OCI-M2 (cell line): ENCODE measurements at regions not wholly inside any gene's neighbourhood (a gene's known extent, or its start where the extent isn't known, plus 50 kb on each side); places are given as distances from the start of the nearest gene placed in this dataset.
"Not testable (repeated sequence)": the region's sequence is repeated elsewhere in the genome, so short reads cannot be mapped to it uniquely, and the experiment has no call there.

ENCODE experiments used
- DNase-seq: peaks from one replicate; lab custom pipeline; 2025; ENCODE audit not compliant: unreplicated experiment; lab: John Stamatoyannopoulos, UW

DNA sequence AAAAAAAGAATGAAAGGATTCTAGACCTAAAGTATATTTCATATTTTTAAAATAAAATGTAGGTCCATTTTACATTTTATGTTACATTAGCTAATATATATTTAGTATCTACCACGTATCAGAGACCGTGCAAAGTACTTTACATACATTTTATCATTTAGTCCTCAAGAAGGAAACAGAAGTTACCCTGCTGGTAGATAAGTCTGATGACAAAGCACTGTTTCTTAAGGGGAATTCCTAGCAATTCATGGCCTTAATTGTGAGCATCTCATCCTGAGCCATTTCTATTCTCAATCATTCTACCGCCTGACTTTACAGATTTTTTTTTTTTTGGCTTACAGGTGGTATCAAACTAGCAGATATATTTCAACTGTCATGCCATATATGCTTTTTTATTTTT lies 367.7 kb downstream of the PRELID2 start:
- no peak for DNase-seq

DNA sequence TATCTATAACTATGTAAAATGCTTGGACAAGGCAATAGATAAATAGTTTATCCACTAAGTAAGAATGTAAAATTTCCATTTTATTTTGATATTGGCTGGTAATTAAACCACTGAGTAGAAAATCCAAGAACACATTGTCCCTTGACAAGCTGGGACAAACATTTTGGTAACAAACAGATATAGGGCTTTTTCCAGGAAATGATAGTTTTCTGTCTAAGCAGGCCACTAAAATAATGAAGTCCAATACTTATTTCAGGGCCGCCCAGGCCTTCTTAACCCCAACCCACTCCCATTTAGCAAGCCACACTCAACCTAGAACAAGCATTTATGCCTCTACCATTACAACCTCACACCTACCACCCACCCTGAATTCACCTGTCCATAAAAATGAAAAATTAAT lies 368.6 kb downstream of the PRELID2 start:
- no peak for DNase-seq

DNA sequence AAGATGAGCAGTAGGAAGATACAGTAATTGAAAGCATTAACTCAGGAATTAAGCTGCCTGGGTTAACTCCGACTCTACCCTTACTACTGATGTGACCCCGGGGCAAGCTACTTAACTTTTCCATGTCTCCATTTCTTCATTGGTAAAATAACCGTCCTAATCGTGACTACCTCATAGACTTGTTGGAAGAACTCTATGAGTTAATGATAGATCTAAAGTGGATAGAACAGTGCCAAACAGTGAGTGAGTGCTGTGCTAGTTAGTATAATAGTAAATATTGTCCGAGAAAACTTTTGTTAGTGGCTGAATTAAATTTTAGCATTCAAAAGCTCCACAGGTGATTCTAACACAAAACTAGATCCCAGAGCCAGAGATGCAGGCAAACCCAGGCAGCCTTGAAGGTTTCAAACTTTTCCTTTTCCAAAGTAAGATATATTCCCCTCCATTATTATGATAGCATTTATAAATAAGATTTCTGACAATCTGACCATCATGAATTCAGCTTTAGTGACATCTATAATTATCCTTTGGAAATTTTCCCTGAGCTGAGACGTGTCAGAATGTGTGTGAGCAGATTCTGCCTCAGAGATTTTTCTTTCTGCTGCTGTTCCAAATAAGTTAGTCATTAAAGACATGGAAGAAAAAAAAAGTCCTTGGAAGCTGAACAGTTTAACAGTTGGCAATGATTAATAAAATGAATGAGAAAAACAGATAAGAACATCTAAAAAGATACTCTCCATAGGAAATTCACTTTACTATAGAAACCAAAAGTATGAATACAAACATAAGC lies 369.5 kb downstream of the PRELID2 start:
- no peak for DNase-seq

DNA sequence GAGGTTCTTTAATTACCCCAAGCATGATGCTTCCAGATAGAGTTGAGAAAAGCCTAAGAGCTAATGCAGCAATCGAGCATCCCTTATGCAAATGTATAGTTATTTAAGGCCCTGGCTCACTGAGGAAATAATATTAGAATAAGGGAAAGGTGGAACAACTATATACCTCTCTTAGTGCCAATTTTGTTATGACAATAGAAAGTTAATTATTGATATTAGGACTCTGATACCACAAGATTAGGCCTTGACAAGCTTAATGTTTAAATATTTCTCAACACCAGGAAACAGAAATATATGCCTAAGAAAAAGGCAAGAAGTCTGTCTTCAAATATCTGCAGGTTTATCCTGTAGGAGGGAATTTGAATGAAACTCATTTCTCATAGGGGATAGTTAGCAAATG lies 371.0 kb downstream of the PRELID2 start:
- DNase-seq, result no peak

DNA sequence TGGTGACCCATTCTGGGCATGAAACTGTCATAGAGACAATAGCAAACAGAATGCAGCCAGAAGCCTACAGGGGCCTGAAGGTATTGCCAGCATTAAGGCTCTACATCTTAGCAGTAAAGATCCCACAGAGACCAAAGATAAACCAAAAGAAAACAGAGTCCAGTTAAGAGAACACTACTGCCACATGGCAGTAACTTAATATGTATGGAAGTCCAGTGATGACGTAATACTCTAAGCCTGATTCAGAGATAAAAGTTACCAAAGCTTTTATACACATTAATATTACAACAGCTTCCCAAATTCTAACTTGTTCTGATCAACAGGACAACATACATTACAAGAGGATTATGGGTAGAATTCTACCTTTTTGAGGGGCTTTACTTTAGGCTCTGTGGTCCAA lies 371.5 kb downstream of the PRELID2 start:
- DNase-seq, result no peak

GRCh38 chr5:145462525-145462924 lies 372.6 kb downstream of the PRELID2 start:
- no peak for DNase-seq

DNA sequence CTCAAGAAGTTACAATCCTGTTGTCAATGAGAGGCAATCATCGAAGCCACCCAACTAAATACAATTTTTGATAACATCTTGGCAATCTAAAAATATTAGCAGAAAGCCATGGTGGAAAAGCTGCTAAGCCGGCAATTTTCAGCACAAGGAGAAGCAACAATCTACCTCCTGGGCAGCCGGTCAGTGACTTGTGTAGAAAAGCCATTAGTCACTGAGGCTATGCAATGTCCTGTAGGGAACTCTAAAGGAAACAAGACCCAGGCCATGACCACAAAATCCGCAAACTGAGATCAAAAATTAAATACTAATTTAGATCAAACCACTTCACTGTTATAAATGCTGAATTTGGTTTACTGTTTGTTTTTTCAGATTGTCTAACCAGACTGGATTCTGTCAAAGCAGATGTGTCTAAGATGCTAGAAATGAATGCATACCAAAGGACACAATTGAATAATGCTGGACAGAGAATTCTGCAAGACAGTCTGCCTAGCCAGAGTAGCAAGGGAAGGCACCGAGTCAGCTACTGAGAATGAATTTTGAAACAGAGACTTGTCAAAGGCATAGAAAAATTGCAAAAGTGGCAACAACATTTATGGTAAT lies 384.8 kb downstream of the PRELID2 start:
- DNase-seq, result no peak

DNA sequence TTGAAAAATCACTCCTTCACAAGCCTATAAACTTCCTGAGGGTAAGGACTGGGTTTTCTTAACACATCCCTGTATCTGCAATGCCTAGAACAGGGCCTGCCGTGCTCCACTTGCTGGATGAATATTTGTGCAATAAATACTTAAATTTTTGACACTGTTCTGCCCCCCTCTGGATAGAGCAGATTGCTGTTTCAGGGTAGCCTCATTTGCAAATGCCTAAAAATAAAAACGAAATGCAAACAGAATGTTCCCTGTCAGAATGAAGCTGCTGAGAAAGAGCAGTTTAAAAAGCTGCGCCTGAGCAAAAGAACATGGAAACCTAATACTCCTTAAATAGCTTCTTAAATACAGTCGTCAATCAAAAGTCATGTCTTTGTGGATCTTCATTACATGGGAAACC lies 385.3 kb downstream of the PRELID2 start:
- no peak for DNase-seq

GRCh38 chr5:145446875-145447274 lies 388.3 kb downstream of the PRELID2 start:
- not testable (repeated sequence) for DNase-seq

GRCh38 chr5:145446412-145446811 lies 388.7 kb downstream of the PRELID2 start:
- DNase-seq, result no peak

- no peak for DNase-seq
Observed at GRCh38 chr5:145445027-145445426, 390.1 kb downstream of the PRELID2 start.

GRCh38 chr5:145443964-145444363 lies 391.2 kb downstream of the PRELID2 start:
- no peak for DNase-seq

- DNase-seq, result no peak
Observed at GRCh38 chr5:145443366-145443765, 391.8 kb downstream of the PRELID2 start.

DNA sequence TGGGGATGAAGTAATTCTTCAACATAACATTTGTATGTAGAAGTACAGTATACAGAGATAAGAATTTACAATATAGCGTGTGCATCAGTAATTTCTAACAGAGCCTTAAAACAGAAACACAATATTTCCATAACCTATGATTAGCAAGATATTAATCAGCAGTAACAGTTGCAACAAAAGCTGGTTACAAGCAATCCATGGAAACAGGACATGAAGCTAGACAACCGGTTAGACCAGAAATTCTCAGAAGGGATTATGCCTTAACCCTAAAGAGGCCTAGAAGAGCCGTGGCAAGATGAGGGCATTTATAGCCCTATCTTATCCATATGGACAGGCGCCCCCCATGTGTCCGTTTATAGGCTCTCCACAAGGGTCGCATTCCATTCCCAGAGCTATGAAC lies 392.5 kb downstream of the PRELID2 start:
- not testable (repeated sequence) for DNase-seq

DNA sequence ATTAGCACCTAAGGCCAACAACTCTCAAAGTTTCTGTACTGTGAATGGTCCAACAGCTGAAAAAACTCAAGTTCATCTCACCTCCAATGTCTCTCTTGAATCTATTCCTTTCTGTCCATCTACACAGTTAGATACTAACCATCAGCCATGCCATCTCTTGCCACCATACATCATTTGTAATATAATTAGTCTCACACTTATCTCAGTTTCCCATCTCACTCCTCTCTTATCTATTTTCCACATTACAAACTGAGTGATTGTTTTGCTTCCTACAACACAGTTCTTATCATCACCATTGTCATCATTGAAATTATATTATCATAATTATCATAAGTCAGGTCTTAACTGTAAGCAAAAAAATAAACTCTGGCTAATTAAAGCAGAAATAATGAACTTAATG lies 393.9 kb downstream of the PRELID2 start:
- DNase-seq, result no peak

DNA sequence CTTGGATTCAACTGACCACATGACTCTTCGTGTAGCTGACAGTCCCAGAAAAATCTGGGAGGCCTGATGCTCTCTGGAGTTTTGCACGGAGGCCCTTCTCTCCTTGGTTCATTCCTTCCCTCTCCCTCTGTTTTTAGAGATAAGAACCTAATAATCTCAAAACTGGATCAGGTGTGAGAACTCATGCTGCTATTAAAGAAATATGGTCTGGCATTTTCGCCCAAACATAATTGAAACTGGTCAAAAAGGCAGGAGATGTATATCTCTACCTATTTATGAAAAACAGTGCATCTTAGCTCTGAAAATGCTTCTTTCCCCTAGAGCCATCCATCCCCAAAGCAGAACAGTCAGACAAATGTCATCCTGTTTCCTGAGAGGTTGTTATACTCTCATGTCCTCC lies 397.5 kb downstream of the PRELID2 start:
- DNase-seq, result no peak

- DNase-seq, result no peak
Observed at GRCh38 chr5:145433077-145433476, 402.1 kb downstream of the PRELID2 start.

- no peak for DNase-seq
Observed at GRCh38 chr5:145429170-145429569, 406.0 kb downstream of the PRELID2 start.

DNA sequence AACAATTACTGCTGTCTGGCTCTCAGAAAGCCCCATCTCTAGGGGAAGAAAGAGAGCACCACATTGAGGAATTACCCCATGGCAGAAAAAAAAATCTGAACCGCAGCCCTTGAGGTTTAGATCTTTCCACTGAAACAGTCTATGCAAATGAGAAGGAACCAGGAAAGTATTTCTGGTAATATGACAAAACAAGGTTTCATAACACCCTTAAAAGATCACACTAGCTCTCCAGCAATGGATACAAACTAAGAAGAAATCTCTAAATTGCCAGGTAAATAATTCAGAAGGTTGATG lies 427.1 kb downstream of the PRELID2 start:
- no peak for DNase-seq

DNA sequence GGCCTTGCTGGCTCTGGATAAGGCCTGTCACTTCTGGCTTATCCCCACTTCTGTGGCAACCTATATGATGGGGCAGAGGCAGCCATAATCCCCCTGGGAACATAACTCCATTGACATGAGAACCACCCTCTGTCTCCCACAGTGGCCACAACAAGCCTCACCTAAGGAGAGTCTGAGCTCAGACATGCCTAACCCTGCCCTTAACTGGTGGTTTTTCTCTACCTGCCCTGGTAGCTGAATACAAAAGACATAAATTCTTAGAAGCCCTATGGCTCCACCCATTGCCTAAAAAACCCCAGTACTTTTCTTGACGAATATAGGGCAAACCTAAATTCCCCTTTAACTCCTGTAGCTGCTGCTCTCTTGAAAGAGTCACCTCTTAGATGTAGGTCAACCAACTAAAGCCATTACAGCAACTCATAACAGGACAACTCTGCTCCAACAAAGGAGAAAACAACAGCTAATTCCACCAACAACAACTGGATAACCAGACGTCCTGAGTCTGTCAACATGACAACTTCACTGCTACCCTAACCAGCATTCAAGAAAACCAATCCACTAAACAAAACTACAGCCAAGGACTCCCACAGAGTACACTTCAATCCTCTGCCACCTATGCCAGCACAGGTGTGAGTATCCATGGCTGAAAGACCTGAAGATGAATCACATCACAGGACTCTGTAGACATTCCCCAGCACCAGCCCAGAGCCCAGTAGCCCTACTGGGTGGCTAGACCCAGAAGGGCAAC lies 427.7 kb downstream of the PRELID2 start:
- DNase-seq, result no peak

GRCh38 chr5:145403992-145404391 lies 431.1 kb downstream of the PRELID2 start:
- DNase-seq, result no peak

DNA sequence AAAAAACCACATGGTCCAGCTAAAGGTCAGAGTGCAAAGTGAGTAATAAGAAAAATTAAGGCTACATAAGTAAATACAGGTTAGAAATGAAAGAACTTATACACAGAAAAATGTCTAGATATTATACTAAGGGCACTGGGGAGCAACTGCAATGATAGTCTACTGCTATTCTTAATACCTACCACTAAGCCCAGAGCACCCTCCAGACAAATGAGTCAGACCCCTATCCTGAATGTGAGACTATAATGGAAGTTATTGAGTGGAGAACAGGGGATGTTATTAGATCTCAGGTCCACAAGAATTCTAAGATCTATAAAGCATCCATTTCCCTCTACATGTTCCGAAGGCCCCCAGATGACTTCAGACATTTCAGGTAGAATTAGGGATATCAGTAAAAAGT lies 438.3 kb downstream of the PRELID2 start:
- DNase-seq, result no peak
